OCI-LY1 (cell line): ENCODE measurements at regions not wholly inside any gene's neighbourhood (a gene's known extent, or its start where the extent isn't known, plus 50 kb on each side); places are given as distances from the start of the nearest gene placed in this dataset.

Experiments
- EZH2 ChIP-seq: fragments of 200-600 bp; sonication (generic), shearing (Covaris generic); IDR thresholded peaks from 2 replicates; pipeline ENCODE4 v1.8.0; 2017; ENCODE audit warnings: borderline replicate concordance, mixed run types, mild to moderate bottlenecking, antibody characterized with exemption, low read length, moderate library complexity, mixed read lengths
- TF ChIP-seq, protein P1 (sequence below): fragments of 200-600 bp; sonication (generic), shearing (Covaris generic); IDR thresholded peaks from 2 replicates; pipeline ENCODE4 v1.5.1; 2017; ENCODE audit warnings: mild to moderate bottlenecking, antibody characterized with exemption, low read length, moderate library complexity, mixed read lengths

DNA sequence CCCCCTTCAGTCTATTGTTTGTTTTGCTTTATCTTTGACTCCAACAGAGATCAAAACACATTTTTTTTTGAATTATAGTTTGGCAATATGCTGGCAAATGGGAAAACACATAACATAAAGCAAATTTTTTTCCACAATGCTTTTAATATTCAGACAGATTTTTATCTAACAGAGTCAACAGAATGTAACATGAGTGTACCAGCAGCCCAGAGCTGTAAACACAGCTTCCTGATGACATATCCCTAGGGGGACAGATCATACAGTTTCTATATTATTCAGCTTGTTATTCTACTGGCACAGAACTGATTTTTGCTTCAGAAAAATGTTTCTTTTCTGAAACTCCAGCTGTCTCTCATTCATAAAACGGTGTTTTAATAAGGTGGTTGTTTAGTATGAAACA lies 168.8 kb downstream of the OLFM4 start:
- no peak for TF ChIP-seq EZH2
- TF ChIP-seq, protein P1, sequence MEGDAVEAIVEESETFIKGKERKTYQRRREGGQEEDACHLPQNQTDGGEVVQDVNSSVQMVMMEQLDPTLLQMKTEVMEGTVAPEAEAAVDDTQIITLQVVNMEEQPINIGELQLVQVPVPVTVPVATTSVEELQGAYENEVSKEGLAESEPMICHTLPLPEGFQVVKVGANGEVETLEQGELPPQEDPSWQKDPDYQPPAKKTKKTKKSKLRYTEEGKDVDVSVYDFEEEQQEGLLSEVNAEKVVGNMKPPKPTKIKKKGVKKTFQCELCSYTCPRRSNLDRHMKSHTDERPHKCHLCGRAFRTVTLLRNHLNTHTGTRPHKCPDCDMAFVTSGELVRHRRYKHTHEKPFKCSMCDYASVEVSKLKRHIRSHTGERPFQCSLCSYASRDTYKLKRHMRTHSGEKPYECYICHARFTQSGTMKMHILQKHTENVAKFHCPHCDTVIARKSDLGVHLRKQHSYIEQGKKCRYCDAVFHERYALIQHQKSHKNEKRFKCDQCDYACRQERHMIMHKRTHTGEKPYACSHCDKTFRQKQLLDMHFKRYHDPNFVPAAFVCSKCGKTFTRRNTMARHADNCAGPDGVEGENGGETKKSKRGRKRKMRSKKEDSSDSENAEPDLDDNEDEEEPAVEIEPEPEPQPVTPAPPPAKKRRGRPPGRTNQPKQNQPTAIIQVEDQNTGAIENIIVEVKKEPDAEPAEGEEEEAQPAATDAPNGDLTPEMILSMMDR = no peak
